ENCODE measurements at regions not wholly inside any gene's neighbourhood (a gene's known extent, or its start where the extent isn't known, plus 50 kb on each side); places are given as distances from the start of the nearest gene placed in this dataset.

- H3K27ac Mint-ChIP-seq, result no peak overlapping the region
- no peak for TF ChIP-seq CTCF (IDR thresholded peaks at IDR 0.05)
- POLR2A ChIA-PET, result no interaction called here
Observed at GRCh38 chr20:11443382-11444119, 474.1 kb upstream of the BTBD3 start.

GRCh38 chr20:11445161-11445560 lies 472.5 kb upstream of the BTBD3 start:
- no peaks in the 10 kb centered on the region for H3K27me3 Mint-ChIP-seq
- intact Hi-C loops (cut with micrococcal nuclease), result no loop called here
- POLR2A ChIA-PET, result no interaction called here

More at GRCh38 chr20:11443382-11444119, 474.1 kb upstream of the BTBD3 start:
- H3K27me3 Mint-ChIP-seq, result no peaks in the 10 kb centered on the region
- peaks cover 4% of the 10 kb centered on the region for H3K9me3 Mint-ChIP-seq
- no peaks in the 10 kb centered on the region for H3K36me3 Mint-ChIP-seq (ENCODE audit: low read depth)
- H3K4me3 Mint-ChIP-seq, result no peak overlapping the region
- DNase-seq (no peak), ATAC-seq (ENCODE audit: low read depth) (no peak)
- H3K4me1 Mint-ChIP-seq, result no peaks in the 10 kb centered on the region
- intact Hi-C loops (cut with micrococcal nuclease), result no loop called here
- CTCF ChIA-PET, result no interaction called here

DNA sequence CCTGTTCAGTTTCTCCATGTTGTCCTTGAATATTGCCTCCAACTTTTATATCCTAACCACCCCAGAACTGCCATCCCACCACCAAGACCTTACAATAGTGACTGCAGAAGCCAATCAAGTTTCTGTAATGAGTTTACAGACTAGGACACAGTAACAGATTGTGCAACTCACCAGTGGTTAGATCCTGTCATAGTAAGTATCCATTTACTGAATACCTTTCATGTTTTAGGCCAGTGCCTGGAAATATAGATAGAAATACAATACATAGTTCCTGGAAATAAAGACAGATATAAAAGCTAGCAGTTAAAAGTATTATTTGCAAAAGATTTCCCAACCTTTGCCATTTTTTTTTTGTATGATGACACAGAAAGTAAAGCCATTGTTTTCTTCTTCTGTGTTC lies 471.8 kb upstream of the BTBD3 start:
- no peak for ATAC-seq (ENCODE audit: low read depth)
- no peaks in the 10 kb centered on the region for H3K4me1 Mint-ChIP-seq
- ChIA-PET CTCF (no interaction called here), POLR2A (no interaction called here)
- TF ChIP-seq CTCF (IDR thresholded peaks at IDR 0.05), result no peak
- H3K4me3 Mint-ChIP-seq, result no peak overlapping the region
- intact Hi-C loops (cut with micrococcal nuclease), result no loop called here
- no peak overlapping the region for H3K27ac Mint-ChIP-seq
- H3K27me3 Mint-ChIP-seq, result no peaks in the 10 kb centered on the region
- peaks cover 5% of the 10 kb centered on the region for H3K9me3 Mint-ChIP-seq
- DNase-seq, result no peak
- no peaks in the 10 kb centered on the region for H3K36me3 Mint-ChIP-seq (ENCODE audit: low read depth)

More at GRCh38 chr20:11445161-11445560, 472.5 kb upstream of the BTBD3 start:
- no peak overlapping the region for H3K27ac Mint-ChIP-seq
- CTCF ChIA-PET, result no interaction called here
- no peak for TF ChIP-seq CTCF (IDR thresholded peaks at IDR 0.05)
- peaks cover 5% of the 10 kb centered on the region for H3K9me3 Mint-ChIP-seq
- ATAC-seq (ENCODE audit: low read depth), result no peak
- no peak for DNase-seq
- no peak overlapping the region for H3K4me3 Mint-ChIP-seq
- no peaks in the 10 kb centered on the region for H3K36me3 Mint-ChIP-seq (ENCODE audit: low read depth)
- no peaks in the 10 kb centered on the region for H3K4me1 Mint-ChIP-seq

- ATAC-seq (ENCODE audit: low read depth), result no peak
- DNase-seq, result no peak
- POLR2A ChIA-PET, result no interaction called here
- Mint-ChIP-seq H3K36me3 (ENCODE audit: low read depth) (no peaks in the 10 kb centered on the region), H3K27ac (no peak overlapping the region), H3K4me1 (no peaks in the 10 kb centered on the region), H3K9me3 (peaks cover 5% of the 10 kb centered on the region), H3K4me3 (no peak overlapping the region), H3K27me3 (no peaks in the 10 kb centered on the region)
- TF ChIP-seq CTCF (IDR thresholded peaks at IDR 0.05), result no peak
- CTCF ChIA-PET, result no interaction called here
- intact Hi-C loops (cut with micrococcal nuclease), result no loop called here
Observed at GRCh38 chr20:11447371-11448100, 470.2 kb upstream of the BTBD3 start.

DNA sequence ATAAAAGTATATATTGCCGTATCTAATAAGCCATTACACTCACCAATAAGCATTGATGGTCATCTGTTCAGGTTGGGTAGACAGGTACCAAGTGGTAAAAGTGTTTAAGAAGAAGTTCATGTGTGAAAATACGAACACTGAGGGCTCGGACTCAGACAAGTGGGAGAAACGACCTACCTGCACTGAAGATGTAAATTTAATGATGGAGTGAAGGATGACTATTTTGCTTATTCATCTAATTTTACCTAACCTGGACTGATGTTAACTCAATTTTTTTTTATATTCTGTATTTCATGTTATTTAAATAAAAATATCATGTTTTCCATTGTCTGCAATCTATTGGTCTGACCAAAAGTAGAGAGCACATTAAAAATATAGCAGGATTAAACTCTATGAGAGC lies 469.1 kb upstream of the BTBD3 start:
- no peak for DNase-seq
- TF ChIP-seq CTCF (IDR thresholded peaks at IDR 0.05), result no peak
- Mint-ChIP-seq H3K4me1 (no peaks in the 10 kb centered on the region), H3K9me3 (peaks cover 5% of the 10 kb centered on the region), H3K27me3 (no peaks in the 10 kb centered on the region), H3K27ac (no peak overlapping the region), H3K4me3 (no peak overlapping the region), H3K36me3 (ENCODE audit: low read depth) (no peaks in the 10 kb centered on the region)
- ATAC-seq (ENCODE audit: low read depth), result no peak
- ChIA-PET CTCF (no interaction called here), POLR2A (no interaction called here)
- intact Hi-C loops (cut with micrococcal nuclease), result no loop called here

Data from activated B cell treated with CpG ODN at 0.5 μM for 24 hours (primary cell).